Muscle of arm (tissue), 1 donor: ENCODE measurements at regions not wholly inside any gene's neighbourhood (a gene's known extent, or its start where the extent isn't known, plus 50 kb on each side); places are given as distances from the start of the nearest gene placed in this dataset.

ENCODE experiments used
- DNase-seq: peaks from one replicate; pipeline ENCODE4 v3.0.0-alpha.2; 2013

- DNase-seq, result no peak
Observed at GRCh38 chr6:169854083-169854725, 102.8 kb downstream of the ERMARD start.

- DNase-seq, result no peak
Observed at GRCh38 chr6:169853196-169854082, 102.0 kb downstream of the ERMARD start.

GRCh38 chr6:169852504-169853195 is 101.2 kb downstream of the ERMARD start:
- no peak for DNase-seq

- DNase-seq, result no peak
Observed at GRCh38 chr6:169851641-169852503, 100.5 kb downstream of the ERMARD start.

- DNase-seq, result no peak
Observed at GRCh38 chr6:169850746-169851145, 99.3 kb downstream of the ERMARD start.

- no peak for DNase-seq
Observed at GRCh38 chr6:169850154-169850553, 98.7 kb downstream of the ERMARD start.

- DNase-seq, result no peak
Observed at GRCh38 chr6:169849396-169849795, 98.0 kb downstream of the ERMARD start.

- no peak for DNase-seq
Observed at GRCh38 chr6:169848946-169849345, 97.5 kb downstream of the ERMARD start.

- no peak for DNase-seq
Observed at GRCh38 chr6:169847901-169848311, 96.5 kb downstream of the ERMARD start.

GRCh38 chr6:169847141-169847674 is 95.8 kb downstream of the ERMARD start:
- DNase-seq, result no peak

GRCh38 chr6:169846286-169847056 is 95.0 kb downstream of the ERMARD start:
- DNase-seq, result no peak

GRCh38 chr6:169845426-169846285 is 94.2 kb downstream of the ERMARD start:
- no peak for DNase-seq

GRCh38 chr6:169844946-169845345 is 93.5 kb downstream of the ERMARD start:
- no peak for DNase-seq

GRCh38 chr6:169843991-169844390 is 92.6 kb downstream of the ERMARD start:
- no peak for DNase-seq

GRCh38 chr6:169843110-169843509 is 91.7 kb downstream of the ERMARD start:
- DNase-seq, result no peak

GRCh38 chr6:169841907-169842606 is 90.6 kb downstream of the ERMARD start:
- no peak for DNase-seq

- no peak for DNase-seq
Observed at GRCh38 chr6:169841251-169841650, 89.8 kb downstream of the ERMARD start.

- DNase-seq, result no peak
Observed at GRCh38 chr6:169839898-169840631, 88.6 kb downstream of the ERMARD start.
